GM23338 (cell line): ENCODE measurements at regions not wholly inside any gene's neighbourhood (a gene's known extent, or its start where the extent isn't known, plus 50 kb on each side); places are given as distances from the start of the nearest gene placed in this dataset.
"Not testable (repeated sequence)": the region's sequence is repeated elsewhere in the genome, so short reads cannot be mapped to it uniquely, and the experiment has no call there.

Experiments
- ATAC-seq: fragments of 200-7000 bp; cut with Tn5 transposase; 3 replicates; pipeline ENCODE4 v1.9.1; 2020
- DNase-seq: peaks from one replicate; pipeline ENCODE4 v3.0.0-alpha.2; 2015; ENCODE audit warnings: low spot score
- H2AFZ ChIP-seq: fragments of 200-600 bp; sonication (generic); 2 replicates; pipeline ENCODE4 v1.8.0; 2016; ENCODE audit warnings: antibody characterized with exemption, mild to moderate bottlenecking, moderate library complexity
- H3F3A ChIP-seq: fragments of 200-600 bp; sonication (generic); replicated peaks from 2 replicates; pipeline ENCODE4 v1.8.0; 2017; ENCODE audit warnings: antibody characterized with exemption, mixed run types, low read depth
- H3K27ac ChIP-seq: fragments of 200-600 bp; sonication (generic); 2 replicates; pipeline ENCODE4 v1.6.1; 2016; ENCODE audit warnings: low read depth
- H3K27me3 ChIP-seq: fragments of 200-600 bp; sonication (generic); 2 replicates; pipeline ENCODE4 v1.8.0; 2016; ENCODE audit warnings: mild to moderate bottlenecking, mixed run types, moderate library complexity; ENCODE audit not compliant: insufficient read depth
- H3K36me3 ChIP-seq: fragments of 200-600 bp; sonication (generic); 2 replicates; pipeline ENCODE4 v1.8.0; 2016; ENCODE audit warnings: mild to moderate bottlenecking; ENCODE audit not compliant: insufficient read depth
- H3K4me1 ChIP-seq: fragments of 200-600 bp; sonication (generic); 2 replicates; pipeline ENCODE4 v1.8.0; 2016; ENCODE audit warnings: mild to moderate bottlenecking, moderate library complexity; ENCODE audit not compliant: insufficient read depth
- H3K4me2 ChIP-seq: fragments of 200-600 bp; sonication (generic); 2 replicates; pipeline ENCODE4 v1.7.1; 2017; ENCODE audit warnings: mixed run types
- H3K4me3 ChIP-seq: fragments of 200-600 bp; sonication (generic); 2 replicates; pipeline ENCODE4 v1.6.1; 2016; ENCODE audit warnings: mixed run types
- H3K79me2 ChIP-seq: fragments of 200-600 bp; sonication (generic); replicated peaks from 2 replicates; pipeline ENCODE4 v1.8.0; 2017; ENCODE audit warnings: mild to moderate bottlenecking; ENCODE audit not compliant: insufficient read depth
- H3K9me2 ChIP-seq: fragments of 200-600 bp; sonication (generic); 2 replicates; pipeline ENCODE4 v1.8.0; 2017; ENCODE audit not compliant: insufficient read depth
- H4K20me1 ChIP-seq: fragments of 200-600 bp; sonication (generic); replicated peaks from 2 replicates; pipeline ENCODE4 v1.8.0; 2017; ENCODE audit warnings: mild to moderate bottlenecking; ENCODE audit not compliant: insufficient read depth
- H3K27ac Mint-ChIP-seq: 2 replicates; pipeline ENCODE4 v1.8.0; 2020; ENCODE audit warnings: inconsistent platforms, mild to moderate bottlenecking, moderate library complexity, mixed read lengths
- H3K27me3 Mint-ChIP-seq: 3 replicates; pipeline ENCODE4 v1.8.0; 2022; ENCODE audit warnings: low read depth, mild to moderate bottlenecking, moderate library complexity, mixed read lengths, inconsistent platforms; ENCODE audit not compliant: insufficient read depth, poor library complexity
- H3K36me3 Mint-ChIP-seq: 3 replicates; pipeline ENCODE4 v1.8.0; 2021; ENCODE audit warnings: low read depth, mild to moderate bottlenecking, inconsistent platforms, moderate library complexity, mixed read lengths
- H3K4me1 Mint-ChIP-seq: 3 replicates; pipeline ENCODE4 v1.8.0; 2020; ENCODE audit warnings: mild to moderate bottlenecking, inconsistent platforms, mixed read lengths
- H3K4me3 Mint-ChIP-seq: 3 replicates; pipeline ENCODE4 v1.8.0; 2021; ENCODE audit warnings: moderate library complexity, mild to moderate bottlenecking, inconsistent platforms, mixed read lengths
- H3K9me3 Mint-ChIP-seq: 3 replicates; pipeline ENCODE4 v1.8.0; 2020; ENCODE audit warnings: moderate library complexity, mild to moderate bottlenecking, inconsistent platforms, mixed read lengths

- H3K4me2 ChIP-seq, DNase-seq, H3K4me1 ChIP-seq, H2AFZ ChIP-seq, H4K20me1 ChIP-seq, H3K27me3 ChIP-seq, H3K4me1 Mint-ChIP-seq, ATAC-seq, H3K4me3 ChIP-seq, H3K9me2 ChIP-seq, H3K4me3 Mint-ChIP-seq, H3K27ac Mint-ChIP-seq, H3K27me3 Mint-ChIP-seq, H3F3A ChIP-seq, H3K27ac ChIP-seq, H3K79me2 ChIP-seq: not testable (repeated sequence)
- Mint-ChIP-seq H3K9me3 (peaks cover 55% of the 10 kb centered on the region), H3K36me3 (peaks cover 32% of the 10 kb centered on the region)
- peaks cover 16% of the 10 kb centered on the region for H3K36me3 ChIP-seq
Measured at GRCh38 chr15:20307137-20307536, 234.5 kb downstream of the GOLGA6L6 start.

- not testable (repeated sequence) for H3K4me1 ChIP-seq, H2AFZ ChIP-seq, H3K4me3 ChIP-seq, ATAC-seq, H3K4me3 Mint-ChIP-seq, H3F3A ChIP-seq, H3K27ac ChIP-seq, DNase-seq, H3K4me2 ChIP-seq, H4K20me1 ChIP-seq, H3K27ac Mint-ChIP-seq, H3K79me2 ChIP-seq, H3K27me3 ChIP-seq, H3K27me3 Mint-ChIP-seq, H3K4me1 Mint-ChIP-seq, H3K9me2 ChIP-seq
- Mint-ChIP-seq H3K36me3 (peaks cover 35% of the 10 kb centered on the region), H3K9me3 (peaks cover 59% of the 10 kb centered on the region)
- H3K36me3 ChIP-seq, result peaks cover 16% of the 10 kb centered on the region
Measured at GRCh38 chr15:20306497-20307106, 235.0 kb downstream of the GOLGA6L6 start.

GRCh38 chr15:20305912-20306311 lies 235.7 kb downstream of the GOLGA6L6 start:
- not testable (repeated sequence) for H3K27me3 ChIP-seq, H3K4me2 ChIP-seq, H3K4me1 ChIP-seq, DNase-seq, H2AFZ ChIP-seq, H3K27ac Mint-ChIP-seq, H4K20me1 ChIP-seq, H3K4me3 ChIP-seq, H3K4me1 Mint-ChIP-seq, H3K27ac ChIP-seq, H3K79me2 ChIP-seq, H3K27me3 Mint-ChIP-seq, H3F3A ChIP-seq, H3K4me3 Mint-ChIP-seq, ATAC-seq, H3K9me2 ChIP-seq
- Mint-ChIP-seq H3K9me3 (peaks cover 65% of the 10 kb centered on the region), H3K36me3 (peaks cover 42% of the 10 kb centered on the region)
- peaks cover 16% of the 10 kb centered on the region for H3K36me3 ChIP-seq

GRCh38 chr15:20305015-20305465 lies 236.6 kb downstream of the GOLGA6L6 start:
- not testable (repeated sequence) for H3K4me3 Mint-ChIP-seq, H3K4me1 ChIP-seq, H3K27ac Mint-ChIP-seq, H3K27me3 ChIP-seq, H4K20me1 ChIP-seq, H3F3A ChIP-seq, H3K4me1 Mint-ChIP-seq, H3K27me3 Mint-ChIP-seq, H3K4me2 ChIP-seq, H3K4me3 ChIP-seq, H2AFZ ChIP-seq, DNase-seq, ATAC-seq, H3K27ac ChIP-seq, H3K79me2 ChIP-seq, H3K9me2 ChIP-seq
- H3K9me3 Mint-ChIP-seq, result peaks cover 74% of the 10 kb centered on the region
- H3K36me3 Mint-ChIP-seq, result peaks cover 45% of the 10 kb centered on the region
- H3K36me3 ChIP-seq, result peaks cover 16% of the 10 kb centered on the region

- not testable (repeated sequence) for H3K27ac Mint-ChIP-seq, H2AFZ ChIP-seq, H3K27ac ChIP-seq, ATAC-seq, H3K4me3 ChIP-seq, H3K27me3 Mint-ChIP-seq, DNase-seq, H3K79me2 ChIP-seq, H3K4me3 Mint-ChIP-seq, H3K4me1 Mint-ChIP-seq, H3F3A ChIP-seq, H3K4me1 ChIP-seq, H4K20me1 ChIP-seq, H3K4me2 ChIP-seq, H3K27me3 ChIP-seq, H3K9me2 ChIP-seq
- peaks cover 80% of the 10 kb centered on the region for H3K9me3 Mint-ChIP-seq
- H3K36me3 Mint-ChIP-seq, result peaks cover 51% of the 10 kb centered on the region
- H3K36me3 ChIP-seq, result peaks cover 19% of the 10 kb centered on the region
Measured at GRCh38 chr15:20304282-20305014, 237.2 kb downstream of the GOLGA6L6 start.

GRCh38 chr15:20303248-20304171 lies 238.1 kb downstream of the GOLGA6L6 start:
- H3K36me3 ChIP-seq, result peaks cover 11% of the 10 kb centered on the region
- peaks cover 89% of the 10 kb centered on the region for H3K9me3 Mint-ChIP-seq
- not testable (repeated sequence) for H3K4me3 ChIP-seq, H3K4me2 ChIP-seq, H3K27me3 ChIP-seq, H3K27me3 Mint-ChIP-seq, DNase-seq, H3K79me2 ChIP-seq, H2AFZ ChIP-seq, H4K20me1 ChIP-seq, H3K27ac ChIP-seq, ATAC-seq, H3K4me3 Mint-ChIP-seq, H3K4me1 ChIP-seq, H3F3A ChIP-seq, H3K9me2 ChIP-seq, H3K27ac Mint-ChIP-seq, H3K4me1 Mint-ChIP-seq
- H3K36me3 Mint-ChIP-seq, result peaks cover 55% of the 10 kb centered on the region
